ENCODE measurements at regions not wholly inside any gene's neighbourhood (a gene's known extent, or its start where the extent isn't known, plus 50 kb on each side); places are given as distances from the start of the nearest gene placed in this dataset.

DNA sequence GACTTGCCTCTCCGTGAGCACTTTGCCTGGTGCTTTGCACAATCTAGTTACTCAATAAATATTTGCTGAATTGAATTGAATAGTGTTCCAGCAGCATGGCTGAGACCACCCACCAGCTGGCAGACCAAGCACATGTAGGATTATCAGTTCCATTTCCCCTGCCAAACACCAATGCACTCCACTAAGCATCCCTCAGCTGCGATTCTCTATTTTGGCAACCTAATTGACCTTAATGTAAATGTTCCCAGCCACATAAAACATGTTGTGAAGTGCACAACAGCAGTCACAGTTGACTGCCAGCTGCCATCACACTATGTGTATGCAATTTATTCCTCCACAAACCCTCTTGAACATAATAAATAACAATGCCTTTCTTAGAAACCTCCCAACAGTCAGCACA lies 1879.4 kb upstream of the PIK3C3 start (continued):
- TF ChIP-seq, protein P1, sequence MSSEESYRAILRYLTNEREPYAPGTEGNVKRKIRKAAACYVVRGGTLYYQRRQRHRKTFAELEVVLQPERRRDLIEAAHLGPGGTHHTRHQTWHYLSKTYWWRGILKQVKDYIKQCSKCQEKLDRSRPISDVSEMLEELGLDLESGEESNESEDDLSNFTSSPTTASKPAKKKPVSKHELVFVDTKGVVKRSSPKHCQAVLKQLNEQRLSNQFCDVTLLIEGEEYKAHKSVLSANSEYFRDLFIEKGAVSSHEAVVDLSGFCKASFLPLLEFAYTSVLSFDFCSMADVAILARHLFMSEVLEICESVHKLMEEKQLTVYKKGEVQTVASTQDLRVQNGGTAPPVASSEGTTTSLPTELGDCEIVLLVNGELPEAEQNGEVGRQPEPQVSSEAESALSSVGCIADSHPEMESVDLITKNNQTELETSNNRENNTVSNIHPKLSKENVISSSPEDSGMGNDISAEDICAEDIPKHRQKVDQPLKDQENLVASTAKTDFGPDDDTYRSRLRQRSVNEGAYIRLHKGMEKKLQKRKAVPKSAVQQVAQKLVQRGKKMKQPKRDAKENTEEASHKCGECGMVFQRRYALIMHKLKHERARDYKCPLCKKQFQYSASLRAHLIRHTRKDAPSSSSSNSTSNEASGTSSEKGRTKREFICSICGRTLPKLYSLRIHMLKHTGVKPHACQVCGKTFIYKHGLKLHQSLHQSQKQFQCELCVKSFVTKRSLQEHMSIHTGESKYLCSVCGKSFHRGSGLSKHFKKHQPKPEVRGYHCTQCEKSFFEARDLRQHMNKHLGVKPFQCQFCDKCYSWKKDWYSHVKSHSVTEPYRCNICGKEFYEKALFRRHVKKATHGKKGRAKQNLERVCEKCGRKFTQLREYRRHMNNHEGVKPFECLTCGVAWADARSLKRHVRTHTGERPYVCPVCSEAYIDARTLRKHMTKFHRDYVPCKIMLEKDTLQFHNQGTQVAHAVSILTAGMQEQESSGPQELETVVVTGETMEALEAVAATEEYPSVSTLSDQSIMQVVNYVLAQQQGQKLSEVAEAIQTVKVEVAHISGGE (CRISPR knock-in tag; IDR thresholded peaks at IDR 0.05), result no peak

DNA sequence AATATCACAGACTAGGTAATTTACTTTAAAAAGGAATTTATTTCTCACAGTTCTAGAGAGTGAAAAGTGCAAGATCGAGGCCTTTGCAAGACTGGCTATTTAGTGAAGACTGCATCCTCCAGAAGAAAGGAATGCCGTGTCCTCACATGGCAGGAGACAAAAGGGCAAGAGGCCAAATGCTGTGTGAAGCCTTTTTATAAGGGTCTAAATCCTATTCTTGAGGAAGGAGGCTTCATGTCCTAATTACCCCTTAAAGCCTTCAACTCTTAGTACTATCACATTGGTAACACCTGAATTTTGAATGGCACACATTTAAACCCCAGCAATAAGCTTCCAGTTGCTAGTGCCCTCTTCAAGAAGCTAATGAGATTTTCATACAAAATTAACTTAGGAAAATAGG lies 1882.3 kb upstream of the PIK3C3 start:
- Histone ChIP-seq H3K27me3 (replicated peaks in 1 of 2; ENCODE audit: control insufficient read depth in 2 of 2, insufficient read depth in 2 of 2, low read length in 1 of 2) (no peaks in the 10 kb centered on the region), H3K4me1 (ENCODE audit: control insufficient read depth, insufficient read depth, low read length) (no peaks in the 10 kb centered on the region), H3K9ac (ENCODE audit: control insufficient read depth, insufficient read depth, low read length) (no peak overlapping the region), H3K4me2 (ENCODE audit: control insufficient read depth, insufficient read depth) (no peak overlapping the region), H2AFZ (ENCODE audit: control insufficient read depth, low read depth, low read length) (no peak overlapping the region), H3K79me2 (ENCODE audit: control insufficient read depth, insufficient read depth, low read length) (no peaks in the 10 kb centered on the region), H4K20me1 (ENCODE audit: control insufficient read depth, insufficient read depth) (no peaks in the 10 kb centered on the region), H3K36me3 (ENCODE audit: control insufficient read depth in 2 of 2, insufficient read depth in 2 of 2, low read length in 1 of 2) (no peaks in the 10 kb centered on the region), H3K27ac (ENCODE audit: control insufficient read depth, insufficient read depth) (no peak overlapping the region), H3K9me3 (replicated peaks; ENCODE audit: control insufficient read depth, insufficient read depth, low read length) (no peaks in the 10 kb centered on the region), H3K4me3 (no peak overlapping the region)
- ATAC-seq (no peak), FAIRE-seq (no peak), DNase-seq (ENCODE audit: low read depth, low spot score) (no peak)
- BruUV-seq (replicated peaks), result no TSS peak
- TF ChIP-seq YBX1 (IDR thresholded peaks at IDR 0.05) (no peak), GABPA (IDR thresholded peaks at IDR 0.05; ENCODE audit: low read depth) (no peak), SUPT20H (IDR thresholded peaks at IDR 0.05; ENCODE audit: borderline replicate concordance, control insufficient read depth, low read depth, low read length) (no peak), KAT2A (conservative IDR thresholded peaks at IDR 0.05; ENCODE audit: control insufficient read depth, low read depth, low read length) (no peak)
- TF ChIP-seq, protein P2, sequence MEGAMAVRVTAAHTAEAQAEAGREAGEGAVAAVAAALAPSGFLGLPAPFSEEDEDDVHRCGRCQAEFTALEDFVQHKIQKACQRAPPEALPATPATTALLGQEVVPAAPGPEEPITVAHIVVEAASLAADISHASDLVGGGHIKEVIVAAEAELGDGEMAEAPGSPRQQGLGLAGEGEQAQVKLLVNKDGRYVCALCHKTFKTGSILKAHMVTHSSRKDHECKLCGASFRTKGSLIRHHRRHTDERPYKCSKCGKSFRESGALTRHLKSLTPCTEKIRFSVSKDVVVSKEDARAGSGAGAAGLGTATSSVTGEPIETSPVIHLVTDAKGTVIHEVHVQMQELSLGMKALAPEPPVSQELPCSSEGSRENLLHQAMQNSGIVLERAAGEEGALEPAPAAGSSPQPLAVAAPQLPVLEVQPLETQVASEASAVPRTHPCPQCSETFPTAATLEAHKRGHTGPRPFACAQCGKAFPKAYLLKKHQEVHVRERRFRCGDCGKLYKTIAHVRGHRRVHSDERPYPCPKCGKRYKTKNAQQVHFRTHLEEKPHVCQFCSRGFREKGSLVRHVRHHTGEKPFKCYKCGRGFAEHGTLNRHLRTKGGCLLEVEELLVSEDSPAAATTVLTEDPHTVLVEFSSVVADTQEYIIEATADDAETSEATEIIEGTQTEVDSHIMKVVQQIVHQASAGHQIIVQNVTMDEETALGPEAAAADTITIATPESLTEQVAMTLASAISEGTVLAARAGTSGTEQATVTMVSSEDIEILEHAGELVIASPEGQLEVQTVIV (IDR thresholded peaks at IDR 0.05; ENCODE audit: borderline replicate concordance, partially characterized antibody), result no peak
- CTCF ChIA-PET, result no interaction called here
- in situ Hi-C loops (cut with MboI) (no loop called here), intact Hi-C loops (cut with micrococcal nuclease; ENCODE audit: unreplicated experiment) (no loop called here)
- RAD21 ChIA-PET (ENCODE audit: unreplicated experiment), result no interaction called here
- POLR2A ChIA-PET, result no interaction called here
- 13% methylated on average over 2 of the region's 2 CpGs for WGBS (ENCODE audit: insufficient coverage, insufficient replicate concordance, low lambda C conversion rate, missing lambda C conversion rate)
- SMC1A ChIA-PET (ENCODE audit: uncharacterized antibody, unreplicated experiment), result no interaction called here

Data from GM12878 (cell line).